ENCODE measurements at regions not wholly inside any gene's neighbourhood (a gene's known extent, or its start where the extent isn't known, plus 50 kb on each side); places are given as distances from the start of the nearest gene placed in this dataset.

DNA sequence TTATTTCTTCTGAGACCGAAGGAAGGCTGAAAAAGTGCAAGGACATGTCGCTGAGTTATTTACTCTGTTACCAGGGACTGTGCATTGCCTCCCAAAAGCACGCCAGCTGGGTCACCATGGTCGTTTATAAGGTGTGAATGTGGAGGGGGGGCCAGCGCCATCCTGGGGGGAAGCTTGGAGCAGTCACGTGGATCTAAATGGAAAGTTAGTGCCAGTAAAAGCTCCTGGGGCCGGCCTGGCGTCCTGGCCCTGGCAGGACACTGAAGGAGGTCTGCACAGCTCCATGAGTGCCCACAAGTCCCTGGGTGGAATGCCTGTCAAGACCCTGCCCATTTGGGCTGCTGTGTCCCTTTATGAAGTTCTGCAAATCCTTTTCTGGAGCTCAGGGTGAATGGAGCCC, 82.6 kb downstream of the C16orf95 start:
- TF ChIP-seq, protein P1, sequence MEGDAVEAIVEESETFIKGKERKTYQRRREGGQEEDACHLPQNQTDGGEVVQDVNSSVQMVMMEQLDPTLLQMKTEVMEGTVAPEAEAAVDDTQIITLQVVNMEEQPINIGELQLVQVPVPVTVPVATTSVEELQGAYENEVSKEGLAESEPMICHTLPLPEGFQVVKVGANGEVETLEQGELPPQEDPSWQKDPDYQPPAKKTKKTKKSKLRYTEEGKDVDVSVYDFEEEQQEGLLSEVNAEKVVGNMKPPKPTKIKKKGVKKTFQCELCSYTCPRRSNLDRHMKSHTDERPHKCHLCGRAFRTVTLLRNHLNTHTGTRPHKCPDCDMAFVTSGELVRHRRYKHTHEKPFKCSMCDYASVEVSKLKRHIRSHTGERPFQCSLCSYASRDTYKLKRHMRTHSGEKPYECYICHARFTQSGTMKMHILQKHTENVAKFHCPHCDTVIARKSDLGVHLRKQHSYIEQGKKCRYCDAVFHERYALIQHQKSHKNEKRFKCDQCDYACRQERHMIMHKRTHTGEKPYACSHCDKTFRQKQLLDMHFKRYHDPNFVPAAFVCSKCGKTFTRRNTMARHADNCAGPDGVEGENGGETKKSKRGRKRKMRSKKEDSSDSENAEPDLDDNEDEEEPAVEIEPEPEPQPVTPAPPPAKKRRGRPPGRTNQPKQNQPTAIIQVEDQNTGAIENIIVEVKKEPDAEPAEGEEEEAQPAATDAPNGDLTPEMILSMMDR (conservative IDR thresholded peaks at IDR 0.05; ENCODE audit: low read length): no peak
- no peak for TF ChIP-seq EZH2phosphoT487 (IDR thresholded peaks at IDR 0.05; ENCODE audit: borderline replicate concordance, low read depth, low read length)

All from OCI-LY7 (cell line).